B cell (primary cell): ENCODE measurements at regions not wholly inside any gene's neighbourhood (a gene's known extent, or its start where the extent isn't known, plus 50 kb on each side); places are given as distances from the start of the nearest gene placed in this dataset.

Experiments used
- ATAC-seq: fragments of 200-7000 bp; cut with Tn5 transposase; one replicate; pipeline ENCODE4 v1.10.0; 2021; ENCODE audit warnings: low read depth, mild to moderate bottlenecking, moderate number of reproducible peaks, moderate library complexity
- CTCF ChIA-PET: fragments of 350-600 bp; sonication (Branson Sonifier 250); formaldehyde crosslinking; loops from one replicate; lab custom pipeline; 2021; ENCODE audit warnings: antibody characterized with exemption, inconsistent platforms; lab: Charles Lee
- POLR2A ChIA-PET: fragments of 350-600 bp; sonication (Branson Sonifier 250); formaldehyde crosslinking; loops from one replicate; lab custom pipeline; 2021; ENCODE audit warnings: antibody characterized with exemption; lab: Charles Lee
- DNase-seq: peaks from one replicate; pipeline ENCODE4 v3.0.0; 2013
- H2AFZ ChIP-seq: 2 replicates; pipeline ENCODE4 v1.6.1; 2012; ENCODE audit warnings: mild to moderate bottlenecking, low read depth, low read length; ENCODE audit not compliant: insufficient read depth, poor library complexity, severe bottlenecking
- H3K27ac ChIP-seq, 2 donors: 1 replicate in 1 of 2; 2 replicates in 1 of 2; pipeline ENCODE4 v1.5.1; 2012 to 2013; ENCODE audit warnings: low read length in 2 of 2, mild to moderate bottlenecking in 2 of 2, moderate library complexity in 1 of 2
- H3K27me3 ChIP-seq, 4 experiments: fragments of 200-600 bp in 1 of 4; sonication (generic) in 1 of 4; replicated peaks in 1 of 4; 1 replicate in 2 of 4; 2 replicates in 2 of 4; pipeline versions ENCODE4 v1.6.1 to v1.7.0; 2013 to 2016; ENCODE audit warnings: low read length in 3 of 4, mild to moderate bottlenecking in 2 of 4, mixed read lengths in 1 of 4, moderate library complexity in 1 of 4; ENCODE audit not compliant: insufficient read depth in 4 of 4, control insufficient read depth in 3 of 4; ENCODE audit errors: control extremely low read depth in 1 of 4
- H3K36me3 ChIP-seq, 2 experiments: replicated peaks in 1 of 2; 1 replicate in 1 of 2; 2 replicates in 1 of 2; pipeline versions ENCODE4 v1.6.1 to v1.7.1; 2013; ENCODE audit warnings: low read length in 1 of 2; ENCODE audit not compliant: insufficient read depth in 2 of 2, control insufficient read depth in 1 of 2; ENCODE audit errors: control extremely low read depth in 1 of 2, extremely low read depth in 1 of 2
- H3K4me1 ChIP-seq, 2 donors: fragments of 200-600 bp in 1 of 2; sonication (generic) in 1 of 2; 1 replicate in 1 of 2; 2 replicates in 1 of 2; pipeline versions ENCODE4 v1.5.1 to v1.6.1; 2013 to 2017; ENCODE audit warnings: low read length in 2 of 2; ENCODE audit not compliant: control insufficient read depth in 2 of 2, insufficient read depth in 2 of 2
- H3K4me2 ChIP-seq: replicated peaks from 2 replicates; pipeline ENCODE3; 2012; ENCODE audit warnings: mild to moderate bottlenecking, low read depth, low read length; ENCODE audit not compliant: poor library complexity, severe bottlenecking
- H3K4me3 ChIP-seq, 5 experiments: fragments of 200-600 bp in 1 of 5; sonication (generic) in 1 of 5; 1 replicate in 3 of 5; 2 replicates in 2 of 5; pipeline versions ENCODE4 v1.5.1 to v1.7.0; 2011 to 2016; ENCODE audit warnings: low read length in 4 of 5, mild to moderate bottlenecking in 4 of 5, low read depth in 2 of 5, control low read depth in 1 of 5, moderate library complexity in 1 of 5; ENCODE audit not compliant: insufficient read depth in 1 of 5; ENCODE audit errors: control extremely low read depth in 1 of 5, extremely low read depth in 1 of 5
- H3K79me2 ChIP-seq: fragments of 200-600 bp; sonication (generic); one replicate; pipeline ENCODE4 v1.6.0; 2016; ENCODE audit warnings: low read length; ENCODE audit not compliant: control insufficient read depth, insufficient read depth
- H3K9ac ChIP-seq: fragments of 200-600 bp; sonication (generic); 2 replicates; pipeline ENCODE4 v1.6.1; 2017; ENCODE audit warnings: mild to moderate bottlenecking, low read length, moderate library complexity
- H3K9me3 ChIP-seq, 3 donors: one replicate each; pipeline versions ENCODE4 v1.6.1 to v1.7.1; 2013; ENCODE audit warnings: low read length in 2 of 3; ENCODE audit not compliant: control insufficient read depth in 2 of 3, insufficient read depth in 1 of 3; ENCODE audit errors: control extremely low read depth in 1 of 3
- H4K20me1 ChIP-seq: 2 replicates; pipeline ENCODE4 v1.6.0; 2012; ENCODE audit warnings: mild to moderate bottlenecking, low read length; ENCODE audit not compliant: insufficient read depth, control insufficient read depth, poor library complexity, severe bottlenecking
- H3K27ac Mint-ChIP-seq: one replicate; pipeline ENCODE4 v1.8.0; 2021; ENCODE audit warnings: mixed read lengths
- H3K27me3 Mint-ChIP-seq: one replicate; pipeline ENCODE4 v1.8.0; 2021; ENCODE audit warnings: mixed read lengths
- H3K4me1 Mint-ChIP-seq: one replicate; pipeline ENCODE4 v1.8.0; 2021; ENCODE audit warnings: mixed read lengths
- H3K4me3 Mint-ChIP-seq: one replicate; pipeline ENCODE4 v1.8.0; 2021; ENCODE audit warnings: mixed read lengths
- H3K9me3 Mint-ChIP-seq: one replicate; pipeline ENCODE4 v1.8.0; 2022; ENCODE audit warnings: mixed read lengths; ENCODE audit not compliant: insufficient read depth
- EZH2 ChIP-seq: IDR thresholded peaks from 2 replicates; pipeline ENCODE4 v1.6.1; 2012; ENCODE audit warnings: borderline replicate concordance, low read depth, mild to moderate bottlenecking, moderate library complexity, low read length; ENCODE audit not compliant: insufficient read depth, poor library complexity, severe bottlenecking
- WGBS: methylation state at CpG from one replicate; pipeline ENCODE4 v1.1.5; 2013; ENCODE audit warnings: missing lambda C conversion rate; ENCODE audit not compliant: insufficient coverage; 5-methylcytosine and 5-hydroxymethylcytosine counted together
- intact Hi-C: fragments of 100-400 bp; cut with micrococcal nuclease; formaldehyde crosslinking; loops from one replicate; pipeline ENCODE4 v1.10.0; 2022
- TF ChIP-seq, protein P1 (sequence below): fragments of 200-600 bp; IDR thresholded peaks from one replicate; pipeline ENCODE4 v1.8.0; 2022; ENCODE audit warnings: antibody characterized with exemption, mild to moderate bottlenecking

- Histone ChIP-seq H3K36me3 (no peaks in the 10 kb centered on the region), H3K4me2 (no peak overlapping the region), H3K27me3 (no peaks in the 10 kb centered on the region), H3K4me3 (no peak overlapping the region), H3K4me1 (no peaks in the 10 kb centered on the region), H3K79me2 (no peaks in the 10 kb centered on the region), H3K27ac (no peak overlapping the region), H2AFZ (no peak overlapping the region), H3K9ac (no peak overlapping the region), H3K9me3 (no peaks in the 10 kb centered on the region), H4K20me1 (no peaks in the 10 kb centered on the region)
- DNase-seq = no peak
- no peak for ATAC-seq
- WGBS = no CpG with 5 or more reads among the region's 1 CpG
- H3K4me1 Mint-ChIP-seq = peaks cover 3% of the 10 kb centered on the region
- no peak overlapping the region for H3K4me3 Mint-ChIP-seq
- no peak overlapping the region for H3K27ac Mint-ChIP-seq
- H3K9me3 Mint-ChIP-seq = no peaks in the 10 kb centered on the region
- ChIA-PET POLR2A (no interaction called here), CTCF (interaction anchor here (1.3 kb wide), 1 partner anchor 22 kb away, joined by 4 read pairs; no protein-coding TSS in a partner anchor)
- intact Hi-C loops = no loop called here
- peaks cover 3% of the 10 kb centered on the region for H3K27me3 Mint-ChIP-seq
- TF ChIP-seq EZH2 = no peak
- TF ChIP-seq, protein P1, sequence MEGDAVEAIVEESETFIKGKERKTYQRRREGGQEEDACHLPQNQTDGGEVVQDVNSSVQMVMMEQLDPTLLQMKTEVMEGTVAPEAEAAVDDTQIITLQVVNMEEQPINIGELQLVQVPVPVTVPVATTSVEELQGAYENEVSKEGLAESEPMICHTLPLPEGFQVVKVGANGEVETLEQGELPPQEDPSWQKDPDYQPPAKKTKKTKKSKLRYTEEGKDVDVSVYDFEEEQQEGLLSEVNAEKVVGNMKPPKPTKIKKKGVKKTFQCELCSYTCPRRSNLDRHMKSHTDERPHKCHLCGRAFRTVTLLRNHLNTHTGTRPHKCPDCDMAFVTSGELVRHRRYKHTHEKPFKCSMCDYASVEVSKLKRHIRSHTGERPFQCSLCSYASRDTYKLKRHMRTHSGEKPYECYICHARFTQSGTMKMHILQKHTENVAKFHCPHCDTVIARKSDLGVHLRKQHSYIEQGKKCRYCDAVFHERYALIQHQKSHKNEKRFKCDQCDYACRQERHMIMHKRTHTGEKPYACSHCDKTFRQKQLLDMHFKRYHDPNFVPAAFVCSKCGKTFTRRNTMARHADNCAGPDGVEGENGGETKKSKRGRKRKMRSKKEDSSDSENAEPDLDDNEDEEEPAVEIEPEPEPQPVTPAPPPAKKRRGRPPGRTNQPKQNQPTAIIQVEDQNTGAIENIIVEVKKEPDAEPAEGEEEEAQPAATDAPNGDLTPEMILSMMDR = no peak
These were observed 278.4 kb downstream of the MBNL1 start for GRCh38 chr3:152547153-152547552.

- ChIA-PET POLR2A (no interaction called here), CTCF (no interaction called here)
- H3K4me3 ChIP-seq = no peak overlapping the region
- H3K4me1 ChIP-seq = no peaks in the 10 kb centered on the region
- intact Hi-C loops = no loop called here
- H3K27me3 ChIP-seq = no peaks in the 10 kb centered on the region
- H2AFZ ChIP-seq = no peak overlapping the region
- H4K20me1 ChIP-seq = no peaks in the 10 kb centered on the region
- no peaks in the 10 kb centered on the region for H3K9me3 ChIP-seq
- no peaks in the 10 kb centered on the region for H3K79me2 ChIP-seq
- H3K4me2 ChIP-seq = no peak overlapping the region
- H3K27ac ChIP-seq = no peak overlapping the region
- H3K27ac Mint-ChIP-seq = no peak overlapping the region
- H3K4me3 Mint-ChIP-seq = no peak overlapping the region
- no peak for ATAC-seq
- no peak overlapping the region for H3K9ac ChIP-seq
- TF ChIP-seq, protein P1 = no peak
- peaks cover 3% of the 10 kb centered on the region for H3K27me3 Mint-ChIP-seq
- H3K9me3 Mint-ChIP-seq = no peaks in the 10 kb centered on the region
- no peak for DNase-seq
- H3K36me3 ChIP-seq = no peaks in the 10 kb centered on the region
- no peaks in the 10 kb centered on the region for H3K4me1 Mint-ChIP-seq
These were observed 280.5 kb downstream of the MBNL1 start for GRCh38 chr3:152549263-152549662.
